Natural killer cell (primary cell): ENCODE measurements at regions not wholly inside any gene's neighbourhood (a gene's known extent, or its start where the extent isn't known, plus 50 kb on each side); places are given as distances from the start of the nearest gene placed in this dataset.

Source experiments
- ATAC-seq, 3 donors: fragments of 150-1000 bp in 2 of 3; fragments of 200-7000 bp in 1 of 3; cut with Tn5 transposase; 1 replicate in 1 of 3; 2 replicates in 2 of 3; pipeline ENCODE4 v1.10.0; 2021; ENCODE audit warnings: mild to moderate bottlenecking in 2 of 3, moderate library complexity in 2 of 3
- DNase-seq, 2 donors: peaks; one replicate each; pipeline versions ENCODE4 v3.0.0 to v3.0.0-alpha.2; 2013 to 2021; ENCODE audit warnings: mixed read lengths in 1 of 2
- H3K27ac ChIP-seq: one replicate; pipeline ENCODE4 v1.5.1; 2013; ENCODE audit warnings: mild to moderate bottlenecking, low read length
- H3K27me3 ChIP-seq: one replicate; pipeline ENCODE4 v1.6.1; 2013; ENCODE audit warnings: low read length; ENCODE audit not compliant: control insufficient read depth, insufficient read depth
- H3K36me3 ChIP-seq: one replicate; pipeline ENCODE4 v1.6.1; 2013; ENCODE audit warnings: low read length; ENCODE audit not compliant: control insufficient read depth, insufficient read depth
- H3K4me1 ChIP-seq: one replicate; pipeline ENCODE4 v1.6.1; 2013; ENCODE audit warnings: low read length; ENCODE audit not compliant: control insufficient read depth, insufficient read depth
- H3K4me3 ChIP-seq: one replicate; pipeline ENCODE4 v1.5.1; 2013; ENCODE audit warnings: low read length
- H3K9me3 ChIP-seq: one replicate; pipeline ENCODE4 v1.6.1; 2013; ENCODE audit warnings: low read length; ENCODE audit not compliant: control insufficient read depth, insufficient read depth
- H3K27ac Mint-ChIP-seq, 2 donors: one replicate each; pipeline ENCODE4 v1.8.0; 2022; ENCODE audit warnings: mild to moderate bottlenecking in 2 of 2, mixed read lengths in 2 of 2, moderate library complexity in 1 of 2
- H3K27me3 Mint-ChIP-seq, 2 donors: one replicate each; pipeline ENCODE4 v1.8.0; 2022; ENCODE audit warnings: low read depth in 2 of 2, mixed read lengths in 2 of 2
- H3K36me3 Mint-ChIP-seq: one replicate; pipeline ENCODE4 v1.8.0; 2022; ENCODE audit warnings: mixed read lengths
- H3K4me1 Mint-ChIP-seq, 2 donors: one replicate each; pipeline ENCODE4 v1.8.0; 2022; ENCODE audit warnings: mixed read lengths in 2 of 2
- H3K4me3 Mint-ChIP-seq: one replicate; pipeline ENCODE4 v1.8.0; 2022; ENCODE audit warnings: mild to moderate bottlenecking, moderate library complexity, mixed read lengths
- H3K9me3 Mint-ChIP-seq, 2 donors: one replicate each; pipeline ENCODE4 v1.8.0; 2022; ENCODE audit warnings: mixed read lengths in 2 of 2
- CTCF ChIP-seq: fragments of 200-600 bp; IDR thresholded peaks from one replicate; pipeline ENCODE4 v1.8.0; 2022; ENCODE audit warnings: antibody characterized with exemption
- WGBS: methylation state at CpG from one replicate; pipeline ENCODE4 v1.1.7; 2013; ENCODE audit warnings: missing lambda C conversion rate; ENCODE audit not compliant: insufficient coverage; 5-methylcytosine and 5-hydroxymethylcytosine counted together
- intact Hi-C: fragments of 100-400 bp; cut with micrococcal nuclease; formaldehyde crosslinking; loops from one replicate; pipeline ENCODE4 v1.14.2; 2022

GRCh38 chr2:137802038-137802437, 162.2 kb upstream of the HNMT start:
- intact Hi-C loops = no loop called here
- no peaks in the 10 kb centered on the region for H3K27me3 Mint-ChIP-seq
- no peaks in the 10 kb centered on the region for H3K4me1 Mint-ChIP-seq
- DNase-seq = no peak
- H3K27ac Mint-ChIP-seq = no peak overlapping the region
- Histone ChIP-seq H3K36me3 (no peaks in the 10 kb centered on the region), H3K4me1 (no peaks in the 10 kb centered on the region), H3K4me3 (no peak overlapping the region), H3K9me3 (no peaks in the 10 kb centered on the region), H3K27ac (no peak overlapping the region), H3K27me3 (no peaks in the 10 kb centered on the region)
- H3K4me3 Mint-ChIP-seq = no peak overlapping the region
- peaks cover 6% of the 10 kb centered on the region for H3K36me3 Mint-ChIP-seq
- no peak for ATAC-seq
- peaks cover 13 to 18% of the 10 kb centered on the region in 2 donors for H3K9me3 Mint-ChIP-seq
- no peak for TF ChIP-seq CTCF
- 92% methylated on average over 1 of the region's 1 CpG for WGBS

- Mint-ChIP-seq H3K9me3 (peaks cover 21 to 24% of the 10 kb centered on the region in 2 donors), H3K27ac (no peak overlapping the region), H3K36me3 (no peaks in the 10 kb centered on the region), H3K4me1 (no peaks in the 10 kb centered on the region), H3K4me3 (no peak overlapping the region), H3K27me3 (no peaks in the 10 kb centered on the region)
- Histone ChIP-seq H3K4me1 (no peaks in the 10 kb centered on the region), H3K4me3 (no peak overlapping the region), H3K36me3 (no peaks in the 10 kb centered on the region), H3K9me3 (no peaks in the 10 kb centered on the region), H3K27me3 (no peaks in the 10 kb centered on the region), H3K27ac (no peak overlapping the region)
- intact Hi-C loops = no loop called here
- no peak for TF ChIP-seq CTCF
- ATAC-seq (no peak), DNase-seq (no peak)
- 0% methylated on average over 1 of the region's 1 CpG for WGBS
Measured at GRCh38 chr2:137806068-137806805, 158.0 kb upstream of the HNMT start.

- no peak for ATAC-seq
- no peak for TF ChIP-seq CTCF
- WGBS = 100% methylated on average over 1 of the region's 1 CpG
Measured at GRCh38 chr2:137809252-137809651, 155.0 kb upstream of the HNMT start.

GRCh38 chr2:137809837-137810236, 154.4 kb upstream of the HNMT start:
- no peaks in the 10 kb centered on the region for H3K9me3 ChIP-seq
- no peaks in the 10 kb centered on the region for H3K4me1 ChIP-seq
- no peaks in the 10 kb centered on the region for H3K36me3 Mint-ChIP-seq
- TF ChIP-seq CTCF = no peak
- H3K4me3 ChIP-seq = no peak overlapping the region
- no peak overlapping the region for H3K27ac ChIP-seq
- no peaks in the 10 kb centered on the region for H3K27me3 Mint-ChIP-seq
- intact Hi-C loops = no loop called here
- no peak for ATAC-seq
- no peaks in the 10 kb centered on the region for H3K36me3 ChIP-seq
- DNase-seq = no peak
- H3K4me1 Mint-ChIP-seq = no peaks in the 10 kb centered on the region
- H3K27ac Mint-ChIP-seq = no peak overlapping the region
- no peaks in the 10 kb centered on the region for H3K27me3 ChIP-seq
- no peak overlapping the region for H3K4me3 Mint-ChIP-seq
- H3K9me3 Mint-ChIP-seq = peaks cover 18 to 19% of the 10 kb centered on the region in 2 donors
- 86% methylated on average over 1 of the region's 1 CpG for WGBS

More at GRCh38 chr2:137809252-137809651, 155.0 kb upstream of the HNMT start:
- Mint-ChIP-seq H3K9me3 (peaks cover 18 to 19% of the 10 kb centered on the region in 2 donors), H3K27ac (no peak overlapping the region), H3K27me3 (no peaks in the 10 kb centered on the region), H3K4me1 (no peaks in the 10 kb centered on the region), H3K36me3 (no peaks in the 10 kb centered on the region), H3K4me3 (no peak overlapping the region)
- Histone ChIP-seq H3K27ac (no peak overlapping the region), H3K27me3 (no peaks in the 10 kb centered on the region), H3K4me3 (no peak overlapping the region), H3K9me3 (no peaks in the 10 kb centered on the region), H3K4me1 (no peaks in the 10 kb centered on the region), H3K36me3 (no peaks in the 10 kb centered on the region)
- intact Hi-C loops = no loop called here
- DNase-seq = no peak
